NCI-H1417 (cell line): ENCODE measurements at regions not wholly inside any gene's neighbourhood (a gene's known extent, or its start where the extent isn't known, plus 50 kb on each side); places are given as distances from the start of the nearest gene placed in this dataset.
A peak's percentile ranks its signal among the peaks of the same experiment; 100 is the strongest.

Experiments
- DNase-seq, 3 experiments: peaks; one replicate each; lab custom pipeline; 2025; lab: John Stamatoyannopoulos, UW

GRCh38 chr4:144574000-144574399 lies 72.0 kb upstream of the HHIP start:
- no peak for DNase-seq

GRCh38 chr4:144574509-144574908 lies 71.4 kb upstream of the HHIP start:
- DNase-seq = no peak

- peak in 2 of 3 experiments; percentile 30 to 60 for DNase-seq
These were observed 70.8 kb upstream of the HHIP start for GRCh38 chr4:144575181-144575580.

GRCh38 chr4:144578681-144579080 lies 67.3 kb upstream of the HHIP start:
- DNase-seq = no peak

GRCh38 chr4:144579411-144580030 lies 66.4 kb upstream of the HHIP start:
- no peak for DNase-seq

GRCh38 chr4:144580430-144580829 lies 65.5 kb upstream of the HHIP start:
- DNase-seq = no peak

GRCh38 chr4:144582105-144582850 lies 63.7 kb upstream of the HHIP start:
- no peak for DNase-seq

GRCh38 chr4:144582975-144583374 lies 63.0 kb upstream of the HHIP start:
- peak in 1 of 3 experiments; percentile 34 for DNase-seq

- DNase-seq = no peak
These were observed 62.3 kb upstream of the HHIP start for GRCh38 chr4:144583658-144584057.

GRCh38 chr4:144584428-144584827 lies 61.5 kb upstream of the HHIP start:
- no peak for DNase-seq

GRCh38 chr4:144589512-144589911 lies 56.4 kb upstream of the HHIP start:
- no peak for DNase-seq

- DNase-seq = no peak
These were observed 55.9 kb upstream of the HHIP start for GRCh38 chr4:144590020-144590419.

GRCh38 chr4:144591401-144591800 lies 54.6 kb upstream of the HHIP start:
- peak; percentile 7 to 58 (median 25) for DNase-seq

GRCh38 chr4:144592264-144592663 lies 53.7 kb upstream of the HHIP start:
- DNase-seq = no peak

- no peak for DNase-seq
These were observed 51.4 kb upstream of the HHIP start for GRCh38 chr4:144594471-144594986.

GRCh38 chr4:144595681-144596080 lies 50.3 kb upstream of the HHIP start:
- DNase-seq = no peak
